A172 (cell line): ENCODE measurements at regions not wholly inside any gene's neighbourhood (a gene's known extent, or its start where the extent isn't known, plus 50 kb on each side); places are given as distances from the start of the nearest gene placed in this dataset.
A peak's percentile ranks its signal among the peaks of the same experiment; 100 is the strongest.

Experiments
- DNase-seq: peaks from one replicate; pipeline ENCODE4 v3.0.0-alpha.2; 2015; ENCODE audit warnings: low spot score

DNA sequence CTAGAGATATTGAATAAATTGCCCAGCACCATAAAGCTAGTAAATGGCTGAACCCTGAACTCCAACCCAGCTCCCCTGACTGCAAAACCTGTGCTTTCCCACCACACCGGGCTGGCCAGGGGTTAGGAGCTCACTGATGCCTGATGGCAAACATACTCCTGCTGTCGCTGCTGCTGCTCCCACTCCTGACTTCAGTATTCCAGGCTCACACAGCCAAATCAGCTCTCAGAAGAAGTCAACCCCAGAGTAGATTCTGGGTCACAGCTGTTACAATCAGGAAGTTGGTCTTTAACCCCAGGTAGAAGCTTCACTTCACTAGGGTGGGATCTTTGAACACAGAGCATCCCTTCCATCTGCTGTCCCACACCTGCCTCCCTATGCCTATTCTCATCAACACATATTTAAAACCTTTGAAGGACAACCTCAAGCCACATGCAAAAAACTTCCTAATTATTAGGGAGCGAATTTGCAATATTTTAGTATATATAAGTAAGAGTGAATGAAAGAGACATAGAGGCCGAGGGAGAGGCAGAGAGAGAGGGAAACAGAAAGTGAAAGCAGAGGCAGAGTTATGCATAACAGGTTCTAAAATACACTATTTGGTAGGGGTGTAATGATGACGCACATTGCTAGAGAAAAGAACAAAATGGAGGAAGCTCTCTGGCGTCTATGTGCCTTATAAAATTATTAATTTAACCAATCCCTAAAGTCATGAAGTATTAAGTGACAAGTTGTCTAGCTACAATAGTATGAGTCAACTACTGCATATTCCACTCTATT is 99.4 kb upstream of the SERP2 start:
- peak; percentile 62 for DNase-seq

DNA sequence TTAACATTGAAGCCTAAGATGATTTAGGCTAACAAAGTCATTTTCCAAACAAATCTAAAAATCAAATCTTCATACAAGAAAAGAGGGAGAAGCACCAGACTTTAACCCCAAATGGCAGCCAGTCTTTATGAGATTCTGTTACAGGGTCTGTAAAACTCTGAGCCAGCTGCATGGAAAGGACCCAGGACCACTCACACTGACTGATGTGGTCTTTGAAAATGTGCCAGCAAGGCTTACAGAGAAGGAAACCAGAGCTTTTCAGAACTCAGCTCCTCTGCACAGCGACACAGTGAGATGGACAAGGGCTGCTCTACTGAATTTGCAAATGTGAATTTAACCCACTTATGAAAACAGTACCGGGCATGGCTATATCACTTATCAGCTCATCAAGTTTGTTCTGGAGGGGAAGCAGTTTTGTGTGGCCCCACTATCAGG is 98.8 kb upstream of the SERP2 start:
- peak; percentile 11 for DNase-seq

DNA sequence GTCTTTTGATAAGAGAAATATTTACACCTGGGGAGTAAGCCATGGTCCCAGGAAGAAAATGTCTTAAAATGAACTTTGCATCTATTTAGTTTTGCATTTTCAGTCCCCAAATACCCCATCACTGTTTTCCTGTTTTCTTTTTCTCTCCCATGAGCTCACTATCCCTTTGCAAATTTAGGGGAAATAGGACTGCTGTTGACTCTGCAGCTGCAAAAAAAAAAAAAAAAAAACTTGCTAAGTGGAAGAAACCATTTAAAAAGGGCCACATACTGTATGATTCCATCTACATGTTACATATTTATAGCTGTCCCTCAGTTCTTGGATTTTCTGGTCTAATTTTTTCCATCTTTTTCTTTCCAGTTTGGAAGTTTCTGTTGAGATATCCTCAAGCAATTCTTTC is 98.2 kb upstream of the SERP2 start:
- no peak for DNase-seq

DNA sequence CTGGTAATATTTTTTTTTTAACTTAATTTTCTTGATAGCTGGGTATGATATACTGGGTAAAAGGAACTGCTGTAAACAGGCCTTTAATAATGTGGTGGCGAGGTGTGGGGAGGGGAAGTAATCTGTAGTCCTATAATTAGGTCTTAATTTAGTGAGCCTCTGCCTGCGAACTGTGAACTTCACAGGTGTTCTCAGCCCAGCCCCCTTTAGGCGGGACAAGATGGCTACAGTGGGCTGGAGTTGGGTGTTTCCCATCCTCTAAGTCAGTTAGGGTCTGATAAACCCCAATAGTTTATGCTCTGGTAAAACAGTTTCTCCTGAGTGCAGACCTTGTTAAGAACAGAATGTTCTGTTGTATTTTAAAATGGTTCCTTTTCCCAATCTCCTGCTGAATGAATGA is 97.6 kb upstream of the SERP2 start:
- no peak for DNase-seq

DNA sequence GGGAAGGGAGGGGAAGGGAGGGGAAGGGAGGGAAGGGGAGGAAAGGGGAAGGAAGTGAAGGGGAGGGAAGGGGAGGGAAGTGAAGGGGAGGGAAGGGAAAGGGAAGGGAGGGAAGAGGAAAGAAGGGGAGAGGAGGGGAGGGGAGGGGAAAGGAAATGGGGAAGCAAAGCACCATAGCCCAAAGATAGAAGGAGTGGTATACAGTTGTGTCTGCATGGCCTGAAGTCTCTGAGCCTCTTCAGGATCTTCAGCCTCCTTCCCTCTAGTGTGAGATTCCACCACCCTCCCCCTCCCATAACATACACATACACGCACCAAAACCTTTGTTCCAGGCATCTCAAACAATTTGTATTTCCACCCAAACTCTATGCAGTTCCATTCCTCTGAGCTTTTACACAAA is 96.2 kb upstream of the SERP2 start:
- DNase-seq: no peak

DNA sequence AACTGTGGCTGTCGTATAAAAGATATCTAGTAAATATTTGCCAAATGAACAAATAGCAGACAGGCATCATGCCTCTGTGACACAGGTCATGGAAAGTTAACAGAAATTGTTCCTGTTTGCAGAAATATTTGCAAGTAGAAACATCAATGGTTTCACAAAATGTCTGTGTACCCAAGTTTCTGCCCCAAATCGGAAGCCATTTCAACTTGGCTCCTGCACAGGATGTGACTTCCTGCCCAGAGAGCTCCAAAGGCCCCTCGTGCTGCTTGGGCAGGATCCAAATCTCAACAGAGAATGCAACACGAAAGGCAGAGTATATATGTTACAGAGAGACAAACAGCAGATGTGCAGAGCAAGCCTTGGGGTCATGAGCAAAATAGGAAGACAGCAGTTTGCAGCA is 95.5 kb upstream of the SERP2 start:
- no peak for DNase-seq

DNA sequence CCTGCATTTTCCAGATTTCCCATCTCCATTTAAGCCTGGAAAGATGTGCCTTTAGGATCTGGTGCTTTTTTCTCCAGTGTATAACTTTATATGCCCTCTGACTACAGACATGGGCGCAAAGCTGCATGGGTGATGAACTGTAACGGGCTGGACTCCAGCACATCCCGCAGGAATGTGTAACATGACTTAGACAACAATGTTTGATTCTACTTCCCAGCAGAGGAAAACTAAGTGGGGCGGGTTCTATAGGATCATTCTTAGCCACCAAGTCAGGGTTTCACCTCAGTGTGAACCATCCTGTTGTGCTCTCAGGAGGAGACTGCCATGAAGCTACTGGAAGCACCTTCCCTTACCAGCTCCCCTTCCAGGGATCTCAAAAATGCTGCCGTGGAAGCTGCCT is 93.2 kb upstream of the SERP2 start:
- DNase-seq: peak; percentile 25

DNA sequence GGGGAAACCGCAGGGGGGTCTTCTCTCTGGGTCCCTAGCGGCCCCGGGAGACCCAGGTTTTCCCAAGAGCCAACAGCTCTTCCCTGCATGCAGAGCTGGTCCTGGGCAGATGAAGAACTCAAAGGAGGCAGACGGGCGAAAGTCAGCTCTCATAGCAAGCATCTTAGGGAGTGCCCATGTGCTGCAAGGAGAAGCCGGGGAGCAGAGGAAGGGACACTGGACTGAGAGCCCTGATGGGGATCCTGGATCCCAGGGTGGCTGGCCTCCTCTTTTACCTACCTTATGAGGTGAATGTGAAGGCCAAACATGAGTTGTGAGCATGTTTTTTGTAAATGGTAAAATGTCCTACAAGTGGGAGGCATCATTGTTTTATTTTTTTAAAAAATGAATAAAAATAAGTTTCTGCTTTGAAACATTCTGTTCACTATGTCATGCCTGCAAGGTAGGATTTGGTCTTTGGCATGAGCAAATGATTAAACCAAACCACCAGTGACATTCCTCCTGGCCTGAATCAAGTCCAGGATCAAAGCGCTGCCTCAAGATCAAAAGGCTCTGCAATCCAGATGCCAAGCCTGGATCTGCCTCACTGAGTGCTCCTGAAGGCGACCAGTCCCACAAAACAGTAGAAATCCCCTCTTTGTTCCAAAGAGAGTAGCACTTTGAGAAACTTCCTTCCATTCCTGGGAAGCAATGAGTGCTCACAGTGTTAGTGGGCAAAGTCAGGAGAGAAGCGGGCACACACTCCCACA is 92.2 kb upstream of the SERP2 start:
- DNase-seq: no peak

DNA sequence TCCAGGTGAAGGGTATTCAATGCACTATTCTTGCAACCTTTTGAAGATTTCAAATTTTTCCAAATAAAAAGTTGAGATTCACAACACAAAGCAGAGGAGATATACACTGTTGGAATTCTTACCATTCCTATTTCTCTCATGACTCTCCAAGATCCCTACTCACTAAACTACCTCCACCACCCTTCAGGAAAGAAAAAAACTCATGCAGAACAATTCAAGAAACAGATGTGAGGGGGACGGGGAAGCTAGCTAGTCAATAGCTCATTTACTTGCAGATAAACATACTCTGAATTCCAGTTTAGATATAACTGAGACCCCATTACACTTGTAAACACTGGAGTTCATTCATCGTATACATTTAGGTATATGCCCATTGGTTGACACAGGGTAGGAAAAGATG is 90.0 kb upstream of the SERP2 start:
- no peak for DNase-seq

DNA sequence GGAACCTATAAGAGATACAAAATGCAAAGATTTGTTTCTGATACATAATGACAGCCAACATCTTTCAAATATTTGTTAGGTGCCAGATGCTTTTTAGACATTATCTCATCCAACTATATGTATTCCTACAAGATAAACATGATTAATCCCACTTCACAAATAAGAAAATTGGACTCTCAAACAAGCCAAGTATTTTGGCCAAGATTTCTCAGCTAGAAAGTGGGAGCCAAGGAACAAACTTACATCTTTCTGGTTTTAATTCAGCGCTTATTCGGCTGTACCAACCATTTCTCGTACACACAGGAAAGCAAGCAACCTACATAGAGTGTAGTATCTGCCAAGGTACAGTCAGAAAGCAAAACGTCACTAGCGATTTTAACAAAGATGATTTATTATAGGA is 85.7 kb upstream of the SERP2 start:
- no peak for DNase-seq

DNA sequence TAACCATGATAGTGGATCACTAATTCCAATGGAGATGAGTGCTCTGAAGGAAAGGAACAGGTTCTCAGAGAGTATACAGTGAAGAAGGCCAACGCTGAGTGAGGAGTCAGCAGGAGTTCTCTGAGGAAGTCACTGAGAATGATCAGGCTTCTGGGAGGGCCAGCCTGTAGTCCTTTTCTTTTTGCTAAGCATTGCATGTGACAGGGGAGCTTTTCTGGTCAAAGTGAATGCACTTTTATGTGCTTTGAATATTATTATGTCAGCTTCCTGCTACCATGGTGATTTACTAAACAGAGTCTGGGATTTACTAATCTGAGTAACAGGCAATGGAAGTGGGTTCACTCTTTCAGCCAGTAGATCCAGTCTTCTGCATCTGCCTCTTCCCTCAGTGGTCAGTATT is 81.1 kb upstream of the SERP2 start:
- no peak for DNase-seq

DNA sequence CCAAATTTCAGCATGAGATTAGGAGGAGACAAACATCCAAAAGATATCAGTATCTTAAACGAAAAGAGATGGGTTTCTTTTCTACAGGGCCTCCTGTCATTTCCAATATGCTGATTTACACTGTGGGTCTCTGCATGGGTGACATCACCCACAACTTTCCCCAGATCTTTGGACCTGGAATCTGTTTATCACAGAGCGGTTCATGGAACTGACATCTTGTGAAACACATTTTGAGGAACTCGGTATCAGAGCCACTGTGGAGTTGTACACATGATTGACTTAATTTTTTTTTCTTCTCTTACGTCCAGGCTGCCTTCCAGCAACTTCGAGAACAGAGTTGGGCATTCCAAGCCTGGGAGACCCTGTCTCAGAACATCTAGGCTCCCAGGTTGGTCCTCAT is 80.2 kb upstream of the SERP2 start:
- DNase-seq: no peak

DNA sequence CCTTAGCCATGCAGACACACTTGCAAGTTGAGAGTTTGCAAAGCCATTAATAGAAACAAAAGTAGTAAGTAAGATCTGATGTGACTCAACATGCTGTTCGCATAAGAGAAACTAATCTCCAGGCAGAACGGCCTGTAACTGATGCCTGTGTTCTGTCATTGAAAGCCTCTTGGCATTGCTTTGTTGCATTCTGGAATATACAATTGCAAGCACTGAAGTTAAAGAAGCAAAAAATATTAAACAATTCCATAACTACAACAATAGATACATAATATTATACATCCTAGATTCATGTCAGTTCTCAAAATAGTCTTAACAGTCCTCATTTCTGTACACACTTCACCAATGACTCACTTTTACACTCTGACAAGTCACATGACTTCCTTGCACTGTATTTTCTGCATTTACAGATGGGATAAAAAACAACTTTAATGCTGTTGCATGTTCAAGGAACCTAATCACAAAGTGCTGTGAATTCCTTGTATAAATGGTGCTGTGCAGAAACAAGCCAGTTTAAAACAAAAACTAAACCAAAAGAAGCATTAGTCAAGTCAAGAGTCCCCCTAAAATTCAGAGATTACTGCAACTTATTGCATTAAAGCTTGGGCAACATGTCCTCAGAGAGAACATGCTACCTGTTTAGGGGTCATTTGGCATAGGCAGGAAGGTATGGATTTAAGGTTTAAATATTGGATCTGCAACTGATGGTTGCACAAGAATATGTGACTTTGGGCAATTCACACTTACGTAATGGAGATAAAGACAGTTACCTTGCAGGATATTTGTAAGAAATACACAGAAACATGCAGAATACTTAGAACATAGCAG is 79.5 kb upstream of the SERP2 start:
- no peak for DNase-seq

DNA sequence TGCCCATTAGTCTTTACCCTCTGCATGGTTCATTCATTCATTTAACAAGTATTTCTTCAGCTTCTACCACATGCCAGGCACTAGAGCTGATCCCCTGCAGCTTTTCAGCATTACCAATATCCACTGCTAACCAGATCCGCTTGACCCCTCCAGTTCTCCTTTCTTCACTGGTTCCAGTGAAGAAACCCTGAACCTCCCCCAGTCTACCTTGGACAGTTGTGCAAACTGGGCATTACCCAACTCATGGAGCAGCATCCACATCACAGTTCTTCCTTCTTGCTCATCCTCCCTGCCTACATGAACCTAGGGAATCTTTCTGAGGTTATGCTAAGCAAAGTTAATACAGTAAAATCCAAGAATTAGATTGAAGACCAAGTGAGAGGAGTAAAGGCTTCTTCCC is 78.7 kb upstream of the SERP2 start:
- no peak for DNase-seq

DNA sequence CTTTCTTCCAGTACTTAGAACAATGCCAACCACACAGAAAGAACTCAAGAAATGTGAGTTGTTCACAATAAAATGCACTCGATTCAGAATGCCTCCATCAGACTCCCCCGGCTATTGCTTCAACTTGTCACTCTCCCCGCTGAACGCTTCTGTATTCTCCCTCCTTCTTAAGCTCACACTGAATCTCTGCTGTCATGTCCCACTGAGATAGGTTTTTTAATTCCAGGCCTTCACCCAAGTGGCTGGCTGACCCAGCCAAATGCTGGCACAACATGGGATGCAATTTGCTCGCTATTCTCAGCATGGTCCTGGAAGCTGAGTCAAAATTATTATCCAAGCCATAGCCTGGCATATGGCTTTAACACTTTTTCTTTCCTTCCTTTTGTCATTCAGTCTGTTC is 76.8 kb upstream of the SERP2 start:
- no peak for DNase-seq

DNA sequence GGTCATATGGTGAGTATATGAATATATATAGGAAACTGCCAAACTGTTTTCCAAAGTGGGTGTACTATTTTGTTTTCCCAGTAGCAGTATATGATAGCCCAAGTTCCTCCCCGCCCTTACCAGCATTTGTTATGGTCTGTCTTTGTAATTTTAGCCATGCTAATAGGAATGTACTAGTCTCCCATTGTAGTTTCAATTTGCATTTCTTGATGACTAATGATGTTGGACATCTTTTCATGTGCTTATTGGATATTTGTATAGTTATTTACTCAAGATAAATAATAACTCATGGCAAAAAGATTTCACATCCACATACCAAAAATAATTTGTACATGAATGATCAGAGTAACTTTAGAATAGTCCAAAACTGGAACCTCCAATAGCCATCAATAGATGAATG is 75.3 kb upstream of the SERP2 start:
- DNase-seq: no peak

DNA sequence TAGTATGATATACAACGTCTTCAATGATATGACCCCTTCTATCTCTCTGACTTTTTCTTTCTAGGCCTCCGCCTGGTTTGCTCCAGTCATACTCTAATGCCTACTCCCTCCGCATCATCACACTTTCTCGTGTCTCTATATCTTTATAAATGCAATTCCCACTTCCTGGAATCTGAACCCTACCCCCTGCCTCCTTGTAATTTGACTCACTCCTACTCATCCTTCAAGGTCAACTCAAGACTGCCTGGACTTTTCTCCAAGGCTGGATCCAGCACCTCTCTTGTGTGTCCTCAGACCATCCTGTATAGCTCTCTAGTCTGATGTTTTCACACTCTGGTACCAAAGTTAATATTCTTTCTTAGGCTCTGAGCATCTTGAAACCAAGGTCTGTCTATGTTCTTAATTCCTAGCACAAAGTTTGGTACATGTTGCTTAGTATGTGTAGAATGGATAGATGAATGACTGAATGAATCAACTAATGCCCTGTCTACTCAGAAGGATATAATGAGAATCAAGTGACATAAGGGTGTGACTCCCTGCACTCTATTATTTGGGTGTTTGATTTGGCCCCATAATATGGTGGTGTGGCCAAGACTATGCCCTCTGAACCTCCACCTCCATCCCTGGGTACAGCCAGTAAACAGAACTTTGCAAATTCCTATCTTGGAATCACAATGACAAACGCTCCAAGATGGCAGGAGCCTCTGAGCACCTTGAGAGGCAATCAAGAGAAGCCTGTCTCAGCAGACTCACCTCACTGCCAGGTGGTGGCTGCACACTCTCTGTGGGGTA is 74.3 kb upstream of the SERP2 start:
- no peak for DNase-seq

DNA sequence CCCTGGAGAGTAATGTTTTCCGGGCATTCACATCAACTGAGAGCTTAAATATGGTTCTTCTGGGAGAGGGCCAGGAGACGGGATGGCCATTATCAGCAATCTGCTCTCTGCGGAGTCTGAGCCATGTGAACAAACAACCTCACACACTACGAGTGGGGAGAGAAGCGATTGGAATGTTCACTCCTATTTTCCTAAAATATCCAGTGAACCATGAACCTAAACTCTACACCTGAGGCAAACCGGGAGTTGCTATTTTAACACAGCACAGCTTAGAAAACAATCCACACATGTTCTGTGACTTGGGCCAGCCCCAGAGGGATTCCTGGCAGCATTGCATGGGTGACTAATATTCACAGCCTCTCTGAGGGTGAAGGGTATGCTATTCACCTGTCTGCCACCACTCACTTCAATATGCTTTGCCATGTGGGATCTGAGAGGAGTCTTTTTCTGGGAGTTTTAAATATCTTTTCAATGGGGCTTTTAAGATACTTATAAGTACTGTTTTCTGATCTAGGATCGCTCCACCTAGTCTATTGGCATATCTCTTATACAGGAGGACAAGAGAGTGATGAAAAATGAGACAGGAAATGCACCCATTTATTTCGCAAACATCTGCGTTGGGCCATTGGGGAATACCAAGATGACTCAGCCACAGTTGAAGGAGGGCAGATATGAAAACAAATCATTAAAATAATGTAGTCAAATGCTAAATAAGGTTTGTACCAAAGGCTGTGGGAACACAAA is 72.6 kb upstream of the SERP2 start:
- peak; percentile 88 for DNase-seq

DNA sequence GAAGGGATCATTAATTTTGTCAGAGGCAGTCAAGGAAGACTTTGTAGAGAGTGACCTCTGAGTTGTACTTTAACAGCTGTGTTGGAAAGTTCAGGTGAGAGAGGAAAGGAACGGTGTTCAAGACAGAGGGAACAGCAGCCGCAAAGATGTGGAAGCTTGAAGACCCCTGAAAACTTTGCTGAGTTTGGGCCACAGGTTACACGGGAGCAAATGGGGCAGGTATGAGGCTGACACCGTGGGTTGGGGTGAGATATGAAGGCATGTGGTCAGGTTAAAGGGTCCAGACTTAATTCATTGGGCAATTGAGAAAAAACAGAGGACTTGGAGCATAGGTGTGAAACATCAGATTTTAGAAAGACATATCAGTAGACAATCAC is 72.0 kb upstream of the SERP2 start:
- no peak for DNase-seq

DNA sequence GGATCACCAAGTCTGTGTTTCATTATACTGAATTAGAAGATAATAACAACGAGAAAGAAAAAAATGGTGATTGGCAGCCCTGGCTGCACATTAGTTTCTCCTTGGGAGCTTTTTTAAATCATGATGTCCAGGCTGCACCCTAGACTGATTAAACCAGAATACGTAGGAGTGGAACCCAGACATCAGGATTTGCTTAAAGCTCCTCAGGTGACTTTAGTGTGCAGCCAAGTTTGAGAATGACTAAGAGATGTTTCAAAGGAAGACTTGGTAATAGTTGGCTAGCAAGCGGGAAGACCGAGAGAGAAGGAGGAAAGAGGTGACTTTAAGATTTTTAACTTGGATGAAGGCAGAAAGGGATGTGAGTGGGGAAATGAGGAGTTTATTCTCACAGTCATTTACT is 71.4 kb upstream of the SERP2 start:
- no peak for DNase-seq

DNA sequence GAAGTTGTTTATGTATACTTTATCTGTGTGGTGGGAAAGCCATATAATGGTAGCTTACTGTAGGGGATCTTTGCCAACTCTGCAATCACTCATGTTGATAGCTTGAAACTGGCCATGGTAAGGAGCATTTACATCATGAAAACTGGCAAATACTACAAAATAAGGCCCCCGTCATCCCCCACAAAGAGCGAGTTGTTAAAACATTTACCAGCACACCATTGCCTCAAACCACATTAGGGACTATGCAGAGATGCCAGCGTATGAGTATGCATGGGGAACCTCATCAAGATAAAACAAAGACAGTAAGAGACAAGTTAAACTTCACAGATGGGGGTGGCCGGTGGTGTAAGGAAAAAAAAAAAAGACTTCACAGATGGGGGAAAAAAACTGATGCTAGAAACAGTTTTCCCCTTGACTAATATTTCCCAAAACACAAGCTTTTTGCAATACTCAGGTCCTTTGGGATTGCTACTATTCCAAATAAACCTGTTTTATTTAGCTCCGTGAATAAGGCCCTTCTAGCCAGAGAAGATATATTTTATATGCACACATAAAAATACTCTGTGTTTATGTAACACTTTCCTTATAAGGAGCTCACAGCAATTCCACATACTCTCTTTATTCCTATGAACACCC is 70.6 kb upstream of the SERP2 start:
- DNase-seq: no peak
